ENCODE measurements at regions not wholly inside any gene's neighbourhood (a gene's known extent, or its start where the extent isn't known, plus 50 kb on each side); places are given as distances from the start of the nearest gene placed in this dataset.
"Not testable (repeated sequence)": the region's sequence is repeated elsewhere in the genome, so short reads cannot be mapped to it uniquely, and the experiment has no call there.

GRCh38 chr9:30348904-30349303 lies 2035.5 kb upstream of the ACO1 start:
- H3K4me1 Mint-ChIP-seq, result no peaks in the 10 kb centered on the region
- no peak overlapping the region for H3K27ac Mint-ChIP-seq
- no peak overlapping the region for H3K4me3 Mint-ChIP-seq
- no peak for DNase-seq
- CTCF ChIA-PET, result no interaction called here
- H3K9me3 Mint-ChIP-seq, result no peaks in the 10 kb centered on the region
- H3K27me3 Mint-ChIP-seq, result no peaks in the 10 kb centered on the region
- no peaks in the 10 kb centered on the region for H3K36me3 Mint-ChIP-seq

- H3K9me3 Mint-ChIP-seq, result no peaks in the 10 kb centered on the region
Observed at GRCh38 chr9:30349526-30350513, 2034.6 kb upstream of the ACO1 start.

GRCh38 chr9:30356221-30356620 lies 2028.2 kb upstream of the ACO1 start:
- H3K4me1 Mint-ChIP-seq, result no peaks in the 10 kb centered on the region
- CTCF ChIA-PET, result no interaction called here

More at GRCh38 chr9:30349526-30350513, 2034.6 kb upstream of the ACO1 start:
- Mint-ChIP-seq H3K4me3 (no peak overlapping the region), H3K27ac (no peak overlapping the region), H3K4me1 (no peaks in the 10 kb centered on the region), H3K36me3 (no peaks in the 10 kb centered on the region), H3K27me3 (no peaks in the 10 kb centered on the region)
- CTCF ChIA-PET, result no interaction called here
- no peak for DNase-seq

GRCh38 chr9:30362373-30362772 lies 2022.1 kb upstream of the ACO1 start:
- H3K27ac Mint-ChIP-seq, result no peak overlapping the region
- H3K36me3 Mint-ChIP-seq, result no peaks in the 10 kb centered on the region
- H3K4me3 Mint-ChIP-seq, result no peak overlapping the region
- no peaks in the 10 kb centered on the region for H3K9me3 Mint-ChIP-seq
- CTCF ChIA-PET, result no interaction called here
- H3K27me3 Mint-ChIP-seq, result no peaks in the 10 kb centered on the region
- H3K4me1 Mint-ChIP-seq, result no peaks in the 10 kb centered on the region
- no peak for DNase-seq

More at GRCh38 chr9:30356221-30356620, 2028.2 kb upstream of the ACO1 start:
- Mint-ChIP-seq H3K9me3 (no peaks in the 10 kb centered on the region), H3K4me3 (no peak overlapping the region), H3K27me3 (no peaks in the 10 kb centered on the region), H3K27ac (no peak overlapping the region), H3K36me3 (no peaks in the 10 kb centered on the region)
- DNase-seq, result no peak

- H3K9me3 Mint-ChIP-seq, H3K4me3 Mint-ChIP-seq, H3K27ac Mint-ChIP-seq, H3K4me1 Mint-ChIP-seq, CTCF ChIA-PET, H3K27me3 Mint-ChIP-seq, DNase-seq, H3K36me3 Mint-ChIP-seq: not testable (repeated sequence)
Observed at GRCh38 chr9:30366140-30366539, 2018.3 kb upstream of the ACO1 start.

- H3K4me3 Mint-ChIP-seq, result no peak overlapping the region
- H3K27ac Mint-ChIP-seq, result no peak overlapping the region
- H3K9me3 Mint-ChIP-seq, result no peaks in the 10 kb centered on the region
- H3K27me3 Mint-ChIP-seq, result no peaks in the 10 kb centered on the region
- CTCF ChIA-PET, result no interaction called here
- no peak for DNase-seq
- no peaks in the 10 kb centered on the region for H3K4me1 Mint-ChIP-seq
- H3K36me3 Mint-ChIP-seq, result no peaks in the 10 kb centered on the region
Observed at GRCh38 chr9:30382271-30382670, 2002.2 kb upstream of the ACO1 start.

GRCh38 chr9:30410273-30410672 lies 1974.2 kb upstream of the ACO1 start:
- Mint-ChIP-seq H3K27me3 (no peaks in the 10 kb centered on the region), H3K4me1 (no peaks in the 10 kb centered on the region), H3K9me3 (peaks cover 12% of the 10 kb centered on the region), H3K27ac (no peak overlapping the region), H3K36me3 (no peaks in the 10 kb centered on the region), H3K4me3 (no peak overlapping the region)
- DNase-seq, result no peak
- CTCF ChIA-PET, result no interaction called here

GRCh38 chr9:30411571-30411970 lies 1972.9 kb upstream of the ACO1 start:
- no peaks in the 10 kb centered on the region for H3K4me1 Mint-ChIP-seq
- no peak overlapping the region for H3K27ac Mint-ChIP-seq
- CTCF ChIA-PET, result no interaction called here
- H3K4me3 Mint-ChIP-seq, result no peak overlapping the region
- H3K9me3 Mint-ChIP-seq, result peaks cover 12% of the 10 kb centered on the region
- H3K36me3 Mint-ChIP-seq, result no peaks in the 10 kb centered on the region
- H3K27me3 Mint-ChIP-seq, result no peaks in the 10 kb centered on the region
- no peak for DNase-seq

GRCh38 chr9:30459156-30459555 lies 1925.3 kb upstream of the ACO1 start:
- CTCF ChIA-PET, result no interaction called here
- Mint-ChIP-seq H3K4me1 (no peaks in the 10 kb centered on the region), H3K27me3 (no peaks in the 10 kb centered on the region), H3K9me3 (no peaks in the 10 kb centered on the region), H3K36me3 (no peaks in the 10 kb centered on the region), H3K4me3 (no peak overlapping the region), H3K27ac (no peak overlapping the region)
- no peak for DNase-seq

- CTCF ChIA-PET, result no interaction called here
- Mint-ChIP-seq H3K9me3 (no peaks in the 10 kb centered on the region), H3K27me3 (no peaks in the 10 kb centered on the region), H3K4me1 (no peaks in the 10 kb centered on the region), H3K27ac (no peak overlapping the region), H3K36me3 (no peaks in the 10 kb centered on the region), H3K4me3 (no peak overlapping the region)
- DNase-seq, result no peak
Observed at GRCh38 chr9:30476826-30477225, 1907.6 kb upstream of the ACO1 start.

- no peak for DNase-seq
- Mint-ChIP-seq H3K27me3 (no peaks in the 10 kb centered on the region), H3K27ac (no peak overlapping the region), H3K4me3 (no peak overlapping the region), H3K36me3 (no peaks in the 10 kb centered on the region), H3K4me1 (no peaks in the 10 kb centered on the region), H3K9me3 (no peaks in the 10 kb centered on the region)
- CTCF ChIA-PET, result no interaction called here
Observed at GRCh38 chr9:30478684-30479083, 1905.8 kb upstream of the ACO1 start.

GRCh38 chr9:30482499-30482898 lies 1901.9 kb upstream of the ACO1 start:
- Mint-ChIP-seq H3K4me1 (no peaks in the 10 kb centered on the region), H3K27me3 (no peaks in the 10 kb centered on the region), H3K27ac (no peak overlapping the region), H3K36me3 (no peaks in the 10 kb centered on the region), H3K4me3 (no peak overlapping the region), H3K9me3 (no peaks in the 10 kb centered on the region)
- DNase-seq, result no peak
- CTCF ChIA-PET, result no interaction called here

GRCh38 chr9:30484690-30485089 lies 1899.8 kb upstream of the ACO1 start:
- CTCF ChIA-PET, result no interaction called here
- no peaks in the 10 kb centered on the region for H3K9me3 Mint-ChIP-seq
- H3K36me3 Mint-ChIP-seq, result no peaks in the 10 kb centered on the region
- H3K4me1 Mint-ChIP-seq, result no peaks in the 10 kb centered on the region
- no peak for DNase-seq
- H3K27me3 Mint-ChIP-seq, result no peaks in the 10 kb centered on the region
- H3K27ac Mint-ChIP-seq, result no peak overlapping the region
- H3K4me3 Mint-ChIP-seq, result no peak overlapping the region

- H3K36me3 Mint-ChIP-seq, result no peaks in the 10 kb centered on the region
- H3K4me3 Mint-ChIP-seq, result no peak overlapping the region
Observed at GRCh38 chr9:30504502-30504905, 1879.9 kb upstream of the ACO1 start.

GRCh38 chr9:30505311-30505710 lies 1879.1 kb upstream of the ACO1 start:
- no peaks in the 10 kb centered on the region for H3K27me3 Mint-ChIP-seq
- CTCF ChIA-PET, result no interaction called here
- H3K36me3 Mint-ChIP-seq, result no peaks in the 10 kb centered on the region
- no peaks in the 10 kb centered on the region for H3K4me1 Mint-ChIP-seq
- no peak overlapping the region for H3K27ac Mint-ChIP-seq
- H3K9me3 Mint-ChIP-seq, result no peaks in the 10 kb centered on the region
- no peak overlapping the region for H3K4me3 Mint-ChIP-seq
- no peak for DNase-seq

More at GRCh38 chr9:30504502-30504905, 1879.9 kb upstream of the ACO1 start:
- no peak for DNase-seq
- Mint-ChIP-seq H3K4me1 (no peaks in the 10 kb centered on the region), H3K9me3 (no peaks in the 10 kb centered on the region), H3K27me3 (no peaks in the 10 kb centered on the region), H3K27ac (no peak overlapping the region)
- CTCF ChIA-PET, result no interaction called here

Data from activated naive CD4-positive, alpha-beta T cell treated with anti-CD3 and anti-CD28 coated beads, Interleukin-2, amount 10 ng/mL, durations not matched to agents 7 days and 5 days (primary cell).